Vagina (tissue), 2 donors: ENCODE measurements at regions not wholly inside any gene's neighbourhood (a gene's known extent, or its start where the extent isn't known, plus 50 kb on each side); places are given as distances from the start of the nearest gene placed in this dataset.

Experiments
- DNase-seq, 2 donors: peaks; one replicate each; pipeline ENCODE4 v3.0.0-alpha.2; 2017; ENCODE audit errors: extremely low spot score in 2 of 2
- H3K27ac ChIP-seq: fragments of 200-600 bp; sonication (generic); one replicate; pipeline ENCODE4 v1.5.1; 2019
- H3K27me3 ChIP-seq: fragments of 200-600 bp; sonication (generic); one replicate; pipeline ENCODE4 v1.5.1; 2019
- H3K36me3 ChIP-seq, 2 donors: fragments of 200-600 bp; sonication (generic); one replicate each; pipeline ENCODE4 v1.5.1; 2017 to 2019
- H3K4me1 ChIP-seq: fragments of 200-600 bp; sonication (generic); one replicate; pipeline ENCODE4 v1.5.1; 2019
- H3K4me3 ChIP-seq, 2 donors: fragments of 200-600 bp; sonication (generic); 1 replicate in 1 of 2; 2 replicates in 1 of 2; pipeline ENCODE4 v1.5.1; 2016 to 2019
- H3K9me3 ChIP-seq: fragments of 200-600 bp; sonication (generic); one replicate; pipeline ENCODE4 v1.5.1; 2019
- CTCF ChIP-seq, 3 experiments: fragments of 450-650 bp in 2 of 3; fragments of 200-600 bp in 1 of 3; sonication (generic) in 1 of 3; IDR thresholded peaks; one replicate each; pipeline ENCODE4 v1.5.1; 2017 to 2019; ENCODE audit warnings: antibody characterized with exemption in 3 of 3, mild to moderate bottlenecking in 2 of 3, moderate library complexity in 2 of 3
- POLR2A ChIP-seq, 2 donors: fragments of 450-650 bp; IDR thresholded peaks; one replicate each; pipeline ENCODE4 v1.6.1; 2017; ENCODE audit warnings: antibody characterized with exemption in 2 of 2, mild to moderate bottlenecking in 2 of 2, moderate library complexity in 2 of 2
- POLR2AphosphoS5 ChIP-seq, 2 donors: sonication (generic); formaldehyde crosslinking; IDR thresholded peaks; one replicate each; pipeline ENCODE4 v1.9.0; 2017; ENCODE audit warnings: antibody characterized with exemption in 2 of 2, mild to moderate bottlenecking in 2 of 2, low read depth in 1 of 2; ENCODE audit not compliant: insufficient read depth in 1 of 2
- intact Hi-C: fragments of 100-400 bp; cut with DNase I; formaldehyde crosslinking; loops from one replicate; pipeline ENCODE4 v1.15.1; 2023

DNA sequence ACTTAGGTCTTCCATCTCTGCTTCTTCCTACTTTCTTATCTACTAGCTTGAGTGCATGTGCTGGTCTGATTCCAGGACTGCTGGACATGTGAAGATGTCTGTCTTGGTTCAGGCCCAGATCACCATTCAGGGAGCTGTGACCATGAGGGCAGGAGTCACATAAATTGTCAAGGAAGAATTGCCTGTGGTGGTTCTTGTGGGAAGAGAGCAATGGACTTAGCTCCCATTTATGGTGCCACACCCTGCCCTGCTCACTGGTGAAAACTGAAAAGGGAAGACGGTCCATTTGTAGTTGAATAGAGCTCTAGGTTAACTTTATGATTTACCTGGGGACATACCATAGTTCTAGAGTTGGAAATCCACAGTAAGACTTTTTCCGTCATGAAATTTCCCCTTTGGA is 244.3 kb upstream of the ZNF608 start:
- intact Hi-C loops, result no loop called here
- Histone ChIP-seq H3K36me3 (no peaks in the 10 kb centered on the region), H3K27me3 (no peaks in the 10 kb centered on the region), H3K9me3 (no peaks in the 10 kb centered on the region), H3K4me3 (no peak overlapping the region), H3K4me1 (no peaks in the 10 kb centered on the region), H3K27ac (no peak overlapping the region)
- TF ChIP-seq POLR2A (IDR thresholded peaks at IDR 0.05) (no peak), POLR2AphosphoS5 (IDR thresholded peaks at IDR 0.05; ENCODE audit: insufficient read depth in 1 of 2, low read depth in 1 of 2) (no peak), CTCF (IDR thresholded peaks at IDR 0.05) (no peak)
- DNase-seq, result no peak

- H3K36me3 ChIP-seq, result no peaks in the 10 kb centered on the region
- no peak for DNase-seq
- TF ChIP-seq POLR2AphosphoS5 (IDR thresholded peaks at IDR 0.05; ENCODE audit: insufficient read depth in 1 of 2, low read depth in 1 of 2), result no peak
- no peak for TF ChIP-seq CTCF (IDR thresholded peaks at IDR 0.05)
- TF ChIP-seq POLR2A (IDR thresholded peaks at IDR 0.05), result no peak
- intact Hi-C loops, result no loop called here
- H3K27ac ChIP-seq, result no peak overlapping the region
- no peaks in the 10 kb centered on the region for H3K27me3 ChIP-seq
- H3K4me1 ChIP-seq, result no peaks in the 10 kb centered on the region
- no peak overlapping the region for H3K4me3 ChIP-seq
- H3K9me3 ChIP-seq, result no peaks in the 10 kb centered on the region
Observed at GRCh38 chr5:124995421-124995820, 249.0 kb upstream of the ZNF608 start.

GRCh38 chr5:124996023-124996763 is 249.8 kb upstream of the ZNF608 start:
- Histone ChIP-seq H3K27me3 (no peaks in the 10 kb centered on the region), H3K27ac (no peak overlapping the region), H3K9me3 (no peaks in the 10 kb centered on the region), H3K4me3 (no peak overlapping the region), H3K4me1 (no peaks in the 10 kb centered on the region), H3K36me3 (no peaks in the 10 kb centered on the region)
- no peak for TF ChIP-seq POLR2A (IDR thresholded peaks at IDR 0.05)
- TF ChIP-seq POLR2AphosphoS5 (IDR thresholded peaks at IDR 0.05; ENCODE audit: insufficient read depth in 1 of 2, low read depth in 1 of 2), result no peak
- no peak for TF ChIP-seq CTCF (IDR thresholded peaks at IDR 0.05)
- no peak for DNase-seq
- intact Hi-C loops, result no loop called here

GRCh38 chr5:124996764-124997077 is 250.3 kb upstream of the ZNF608 start:
- no peak for DNase-seq
- no peaks in the 10 kb centered on the region for H3K27me3 ChIP-seq
- TF ChIP-seq CTCF (IDR thresholded peaks at IDR 0.05) (no peak), POLR2A (IDR thresholded peaks at IDR 0.05) (no peak), POLR2AphosphoS5 (IDR thresholded peaks at IDR 0.05; ENCODE audit: insufficient read depth in 1 of 2, low read depth in 1 of 2) (no peak)
- intact Hi-C loops, result no loop called here
- no peaks in the 10 kb centered on the region for H3K4me1 ChIP-seq
- H3K27ac ChIP-seq, result no peak overlapping the region
- H3K9me3 ChIP-seq, result no peaks in the 10 kb centered on the region
- no peaks in the 10 kb centered on the region for H3K36me3 ChIP-seq
- H3K4me3 ChIP-seq, result no peak overlapping the region

DNA sequence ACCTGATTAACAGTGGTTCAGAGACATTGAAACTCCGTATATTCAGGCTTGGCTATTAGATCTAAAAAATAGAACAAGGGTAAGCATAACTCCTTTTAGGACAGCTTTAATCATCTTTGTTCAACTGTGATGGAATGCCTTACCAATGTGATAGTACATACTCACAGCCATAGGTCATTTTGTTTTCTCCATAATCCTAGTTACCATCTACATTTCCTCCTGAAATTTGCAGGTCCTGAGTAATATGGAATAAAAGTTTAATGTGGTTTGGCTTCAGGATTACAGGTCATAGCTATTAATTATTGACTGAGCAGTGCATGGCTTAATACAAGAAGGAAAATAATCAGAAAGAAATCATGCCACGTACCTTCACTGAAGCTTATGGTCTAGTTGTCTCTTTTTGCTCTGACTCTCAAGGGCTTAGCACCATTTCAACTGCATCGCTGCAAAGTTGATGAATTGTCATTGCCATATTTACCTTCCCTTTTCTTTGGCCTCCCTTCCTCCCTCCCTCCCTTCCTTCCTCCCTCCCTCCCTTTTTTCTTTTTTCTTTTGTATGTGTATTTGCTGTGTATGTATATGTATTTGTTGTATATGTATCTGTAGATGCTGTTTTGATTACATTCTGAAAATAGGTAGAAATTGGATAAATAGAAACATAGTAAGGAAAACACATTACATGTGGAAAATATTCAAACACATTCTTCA is 250.9 kb upstream of the ZNF608 start:
- DNase-seq, result no peak
- Histone ChIP-seq H3K36me3 (no peaks in the 10 kb centered on the region), H3K27ac (no peak overlapping the region), H3K4me1 (no peaks in the 10 kb centered on the region), H3K4me3 (no peak overlapping the region), H3K9me3 (no peaks in the 10 kb centered on the region), H3K27me3 (no peaks in the 10 kb centered on the region)
- TF ChIP-seq CTCF (IDR thresholded peaks at IDR 0.05), result no peak
- no peak for TF ChIP-seq POLR2AphosphoS5 (IDR thresholded peaks at IDR 0.05; ENCODE audit: insufficient read depth in 1 of 2, low read depth in 1 of 2)
- no peak for TF ChIP-seq POLR2A (IDR thresholded peaks at IDR 0.05)
- intact Hi-C loops, result no loop called here
